ENCODE measurements at regions not wholly inside any gene's neighbourhood (a gene's known extent, or its start where the extent isn't known, plus 50 kb on each side); places are given as distances from the start of the nearest gene placed in this dataset.

- TF ChIP-seq, protein P1, sequence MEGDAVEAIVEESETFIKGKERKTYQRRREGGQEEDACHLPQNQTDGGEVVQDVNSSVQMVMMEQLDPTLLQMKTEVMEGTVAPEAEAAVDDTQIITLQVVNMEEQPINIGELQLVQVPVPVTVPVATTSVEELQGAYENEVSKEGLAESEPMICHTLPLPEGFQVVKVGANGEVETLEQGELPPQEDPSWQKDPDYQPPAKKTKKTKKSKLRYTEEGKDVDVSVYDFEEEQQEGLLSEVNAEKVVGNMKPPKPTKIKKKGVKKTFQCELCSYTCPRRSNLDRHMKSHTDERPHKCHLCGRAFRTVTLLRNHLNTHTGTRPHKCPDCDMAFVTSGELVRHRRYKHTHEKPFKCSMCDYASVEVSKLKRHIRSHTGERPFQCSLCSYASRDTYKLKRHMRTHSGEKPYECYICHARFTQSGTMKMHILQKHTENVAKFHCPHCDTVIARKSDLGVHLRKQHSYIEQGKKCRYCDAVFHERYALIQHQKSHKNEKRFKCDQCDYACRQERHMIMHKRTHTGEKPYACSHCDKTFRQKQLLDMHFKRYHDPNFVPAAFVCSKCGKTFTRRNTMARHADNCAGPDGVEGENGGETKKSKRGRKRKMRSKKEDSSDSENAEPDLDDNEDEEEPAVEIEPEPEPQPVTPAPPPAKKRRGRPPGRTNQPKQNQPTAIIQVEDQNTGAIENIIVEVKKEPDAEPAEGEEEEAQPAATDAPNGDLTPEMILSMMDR (IDR thresholded peaks at IDR 0.05): no peak
- no peak for TF ChIP-seq POLR2A (IDR thresholded peaks at IDR 0.05)
Measured at GRCh38 chr15:35931799-35932341, 385.9 kb upstream of the DPH6 start.

Data from lower leg skin (tissue), 3 donors.